HG02610 (cell line): ENCODE measurements at regions not wholly inside any gene's neighbourhood (a gene's known extent, or its start where the extent isn't known, plus 50 kb on each side); places are given as distances from the start of the nearest gene placed in this dataset.

ENCODE experiments used
- ATAC-seq: cut with Tn5 transposase; IDR thresholded peaks from one replicate; pipeline ENCODE4 v1.9.1; 2021; ENCODE audit warnings: mild to moderate bottlenecking, moderate library complexity; ENCODE audit not compliant: unreplicated experiment

- no peak for ATAC-seq
These were observed 76.6 kb upstream of the LMO1 start for GRCh38 chr11:8340296-8340695.

GRCh38 chr11:8339592-8340022 lies 75.9 kb upstream of the LMO1 start:
- ATAC-seq = no peak

GRCh38 chr11:8338138-8338537 lies 74.5 kb upstream of the LMO1 start:
- no peak for ATAC-seq

- no peak for ATAC-seq
These were observed 73.6 kb upstream of the LMO1 start for GRCh38 chr11:8337130-8337795.

GRCh38 chr11:8336356-8337129 lies 72.9 kb upstream of the LMO1 start:
- ATAC-seq = no peak

GRCh38 chr11:8335683-8336082 lies 72.0 kb upstream of the LMO1 start:
- ATAC-seq = no peak

GRCh38 chr11:8335186-8335585 lies 71.5 kb upstream of the LMO1 start:
- no peak for ATAC-seq

- no peak for ATAC-seq
These were observed 70.2 kb upstream of the LMO1 start for GRCh38 chr11:8333811-8334401.

- no peak for ATAC-seq
These were observed 69.7 kb upstream of the LMO1 start for GRCh38 chr11:8333376-8333775.

- no peak for ATAC-seq
These were observed 69.2 kb upstream of the LMO1 start for GRCh38 chr11:8332891-8333290.

GRCh38 chr11:8332196-8332595 lies 68.5 kb upstream of the LMO1 start:
- no peak for ATAC-seq

- no peak for ATAC-seq
These were observed 68.1 kb upstream of the LMO1 start for GRCh38 chr11:8331767-8332166.

GRCh38 chr11:8330896-8331295 lies 67.2 kb upstream of the LMO1 start:
- ATAC-seq = no peak

- ATAC-seq = no peak
These were observed 66.7 kb upstream of the LMO1 start for GRCh38 chr11:8330404-8330803.

GRCh38 chr11:8329847-8330361 lies 66.2 kb upstream of the LMO1 start:
- no peak for ATAC-seq

GRCh38 chr11:8329336-8329735 lies 65.7 kb upstream of the LMO1 start:
- ATAC-seq = no peak

- ATAC-seq = peak; percentile 55
These were observed 65.2 kb upstream of the LMO1 start for GRCh38 chr11:8328848-8329330.

- ATAC-seq = no peak
These were observed 64.6 kb upstream of the LMO1 start for GRCh38 chr11:8328231-8328794.

GRCh38 chr11:8327761-8328192 lies 64.1 kb upstream of the LMO1 start:
- peak; percentile 76 for ATAC-seq

- ATAC-seq = no peak
These were observed 62.7 kb upstream of the LMO1 start for GRCh38 chr11:8326337-8326736.

- no peak for ATAC-seq
These were observed 62.1 kb upstream of the LMO1 start for GRCh38 chr11:8325591-8326304.
